Transverse colon (tissue), 4 donors: ENCODE measurements at regions not wholly inside any gene's neighbourhood (a gene's known extent, or its start where the extent isn't known, plus 50 kb on each side); places are given as distances from the start of the nearest gene placed in this dataset.

Source experiments
- POLR2A ChIP-seq: fragments of 450-650 bp; IDR thresholded peaks from one replicate; pipeline ENCODE4 v1.6.1; 2016; ENCODE audit warnings: antibody characterized with exemption, mild to moderate bottlenecking, moderate library complexity
- POLR2AphosphoS5 ChIP-seq, 3 donors: sonication (generic); formaldehyde crosslinking; IDR thresholded peaks; one replicate each; pipeline ENCODE4 v1.6.1; 2016; ENCODE audit warnings: antibody characterized with exemption in 3 of 3
- TF ChIP-seq, protein P1 (sequence below), 5 experiments: fragments of 200-600 bp in 3 of 5; fragments of 450-650 bp in 2 of 5; sonication (generic) in 3 of 5; IDR thresholded peaks; 1 replicate in 2 of 5; 2 replicates in 3 of 5; pipeline ENCODE4 v1.5.1; 2016 to 2017; ENCODE audit warnings: antibody characterized with exemption in 5 of 5, inconsistent platforms in 3 of 5, mild to moderate bottlenecking in 2 of 5, moderate library complexity in 1 of 5

DNA sequence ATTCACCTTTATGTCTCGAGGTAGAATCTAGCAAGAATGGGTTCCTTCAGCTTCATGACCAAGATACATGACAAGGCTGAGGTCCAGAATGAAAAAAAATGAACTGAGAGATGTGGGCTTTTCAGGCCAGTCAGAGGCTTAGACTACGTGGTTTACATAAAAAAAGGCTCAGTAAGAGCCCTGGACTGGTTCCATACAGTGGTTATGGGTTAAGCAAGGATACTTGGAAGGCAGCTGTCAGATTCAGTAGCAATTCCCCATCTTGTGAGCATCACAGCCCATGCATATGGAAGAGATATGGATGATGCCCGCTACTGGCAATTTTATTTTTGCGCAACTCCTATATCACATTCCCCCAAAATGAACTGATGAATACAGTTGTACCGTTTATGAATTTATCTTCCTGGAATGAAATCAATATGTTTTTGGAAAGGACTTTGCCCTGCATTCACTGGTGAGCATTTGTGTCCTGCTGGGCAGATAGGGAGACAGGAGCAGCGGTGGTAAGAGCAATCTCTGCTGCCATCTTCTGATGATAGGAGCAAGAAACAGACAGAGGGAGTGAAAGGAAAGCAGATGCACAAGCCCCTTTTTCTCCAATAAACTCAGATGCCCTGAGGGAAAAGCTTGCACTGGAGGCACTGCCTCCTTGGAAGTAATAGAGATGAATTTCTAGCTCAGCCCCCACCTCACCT lies 280.4 kb downstream of the GALC start:
- TF ChIP-seq POLR2AphosphoS5 (IDR thresholded peaks at IDR 0.05) (no peak), POLR2A (no peak)
- TF ChIP-seq, protein P1, sequence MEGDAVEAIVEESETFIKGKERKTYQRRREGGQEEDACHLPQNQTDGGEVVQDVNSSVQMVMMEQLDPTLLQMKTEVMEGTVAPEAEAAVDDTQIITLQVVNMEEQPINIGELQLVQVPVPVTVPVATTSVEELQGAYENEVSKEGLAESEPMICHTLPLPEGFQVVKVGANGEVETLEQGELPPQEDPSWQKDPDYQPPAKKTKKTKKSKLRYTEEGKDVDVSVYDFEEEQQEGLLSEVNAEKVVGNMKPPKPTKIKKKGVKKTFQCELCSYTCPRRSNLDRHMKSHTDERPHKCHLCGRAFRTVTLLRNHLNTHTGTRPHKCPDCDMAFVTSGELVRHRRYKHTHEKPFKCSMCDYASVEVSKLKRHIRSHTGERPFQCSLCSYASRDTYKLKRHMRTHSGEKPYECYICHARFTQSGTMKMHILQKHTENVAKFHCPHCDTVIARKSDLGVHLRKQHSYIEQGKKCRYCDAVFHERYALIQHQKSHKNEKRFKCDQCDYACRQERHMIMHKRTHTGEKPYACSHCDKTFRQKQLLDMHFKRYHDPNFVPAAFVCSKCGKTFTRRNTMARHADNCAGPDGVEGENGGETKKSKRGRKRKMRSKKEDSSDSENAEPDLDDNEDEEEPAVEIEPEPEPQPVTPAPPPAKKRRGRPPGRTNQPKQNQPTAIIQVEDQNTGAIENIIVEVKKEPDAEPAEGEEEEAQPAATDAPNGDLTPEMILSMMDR (IDR thresholded peaks at IDR 0.05) = no peak
